IPS DF 4.7 (cell line): ENCODE measurements at regions not wholly inside any gene's neighbourhood (a gene's known extent, or its start where the extent isn't known, plus 50 kb on each side); places are given as distances from the start of the nearest gene placed in this dataset.

Source experiments
- DNase-seq: peaks from one replicate; pipeline ENCODE4 v3.0.0-alpha.2; 2013; ENCODE audit warnings: low spot score; ENCODE audit errors: extremely low read depth

DNA sequence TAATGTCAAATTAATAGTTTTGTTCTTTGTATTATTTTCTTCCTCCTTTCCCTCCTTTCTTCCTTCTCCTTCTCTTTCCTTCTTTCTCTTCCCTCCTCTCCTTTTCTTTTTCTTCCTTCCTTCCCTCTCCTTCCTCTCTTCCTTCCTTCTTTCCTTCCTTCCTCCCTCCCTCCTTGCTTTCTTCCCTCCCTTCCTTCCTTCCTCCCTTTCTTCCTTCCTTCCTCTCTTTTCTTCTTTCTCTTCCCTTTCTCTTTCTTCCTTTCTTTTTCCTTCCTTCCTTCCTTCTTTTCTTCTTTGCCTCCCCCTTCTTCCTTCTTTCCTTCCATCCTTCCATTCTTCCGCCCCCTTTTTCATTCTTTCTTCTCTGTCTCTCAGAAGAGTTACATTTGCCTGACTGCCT, 518.2 kb upstream of the ID4 start:
- DNase-seq: no peak

- DNase-seq: no peak
These were observed 517.0 kb upstream of the ID4 start for GRCh38 chr6:19320111-19320581.

- no peak for DNase-seq
These were observed 514.3 kb upstream of the ID4 start for GRCh38 chr6:19322691-19323485.

DNA sequence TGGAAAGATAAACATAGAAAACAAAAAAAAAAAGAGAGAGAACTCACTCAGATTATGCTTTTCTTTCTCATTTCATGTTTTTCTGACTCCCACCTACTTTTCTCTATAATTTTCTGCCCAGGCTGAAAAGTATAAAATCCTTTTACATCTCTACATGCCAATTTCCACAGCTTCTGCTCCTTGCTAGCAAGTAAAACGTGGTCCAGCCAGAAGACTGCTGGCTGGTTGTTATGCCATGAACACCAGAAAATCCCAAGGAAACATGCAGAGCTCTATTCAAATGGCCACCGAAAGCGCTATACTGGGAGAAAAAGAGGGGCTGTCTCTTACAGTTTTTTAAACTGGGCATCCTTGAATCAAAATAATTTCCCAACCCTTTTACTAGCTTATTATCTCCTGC, 512.8 kb upstream of the ID4 start:
- DNase-seq: no peak

GRCh38 chr6:19325335-19325789, 511.8 kb upstream of the ID4 start:
- DNase-seq: no peak

DNA sequence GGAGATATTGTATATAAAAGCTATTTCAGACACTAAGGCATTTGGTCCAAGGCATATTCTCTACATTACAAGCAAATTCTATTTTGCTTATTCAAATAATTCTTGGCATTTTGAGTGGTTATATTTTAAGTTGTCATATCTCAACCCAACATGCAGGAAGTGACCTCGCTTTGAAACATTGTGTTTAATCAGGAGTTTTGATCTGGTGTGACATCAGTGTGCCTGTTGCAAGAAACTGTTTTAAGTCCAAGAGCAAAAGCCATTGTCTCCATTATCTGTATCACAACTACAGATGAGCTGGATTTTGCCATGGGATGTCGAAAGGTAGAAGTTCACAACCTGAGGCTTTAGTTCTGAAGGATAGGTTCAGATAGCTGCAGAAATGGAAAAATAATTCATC, 509.9 kb upstream of the ID4 start:
- DNase-seq: no peak

GRCh38 chr6:19327661-19328060, 509.5 kb upstream of the ID4 start:
- DNase-seq: no peak

DNA sequence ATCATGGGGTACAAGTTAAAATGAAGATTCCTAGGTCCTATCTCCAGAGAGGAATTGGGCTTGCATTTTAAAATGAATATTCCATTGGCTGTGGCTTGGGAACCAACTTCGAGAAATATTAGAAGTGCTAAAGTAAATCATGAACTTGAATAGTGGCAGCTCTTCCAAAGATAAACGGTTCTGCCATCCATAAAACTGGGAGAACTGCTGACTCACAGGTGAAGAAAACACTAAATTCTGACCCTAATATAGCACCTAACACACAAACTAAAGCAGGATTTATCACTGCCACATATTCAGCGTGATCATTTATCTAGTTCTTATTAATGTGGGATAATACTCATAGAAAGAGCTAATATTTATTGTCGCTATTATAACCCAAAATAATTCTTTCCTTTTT, 508.1 kb upstream of the ID4 start:
- no peak for DNase-seq

GRCh38 chr6:19331089-19331488, 506.1 kb upstream of the ID4 start:
- DNase-seq: no peak

GRCh38 chr6:19332806-19333460, 504.2 kb upstream of the ID4 start:
- DNase-seq: no peak

- DNase-seq: no peak
These were observed 503.2 kb upstream of the ID4 start for GRCh38 chr6:19333936-19334335.

- DNase-seq: no peak
These were observed 500.6 kb upstream of the ID4 start for GRCh38 chr6:19336579-19336978.

DNA sequence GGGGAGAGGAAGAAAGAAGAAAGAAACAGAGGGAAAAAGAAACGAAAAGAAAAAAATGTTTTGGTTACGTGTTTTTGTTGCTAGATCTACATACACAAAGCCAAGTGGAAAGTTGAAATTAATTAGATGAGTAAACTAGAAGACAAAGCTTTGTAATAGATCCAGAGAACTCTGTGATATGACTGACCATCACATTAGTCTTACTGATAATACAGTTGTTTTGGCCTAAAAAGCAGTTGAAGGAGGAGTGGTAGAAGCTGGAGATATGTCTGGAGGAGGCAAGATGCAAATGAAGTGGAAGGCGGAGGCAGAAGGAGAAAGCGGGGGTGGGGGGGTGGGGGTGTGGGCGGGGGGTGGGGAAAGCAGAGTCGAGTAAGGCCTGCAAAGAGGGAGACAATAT, 500.1 kb upstream of the ID4 start:
- DNase-seq: no peak

GRCh38 chr6:19342616-19343015, 494.6 kb upstream of the ID4 start:
- DNase-seq: no peak

- no peak for DNase-seq
These were observed 487.7 kb upstream of the ID4 start for GRCh38 chr6:19349429-19349828.

- no peak for DNase-seq
These were observed 483.0 kb upstream of the ID4 start for GRCh38 chr6:19354181-19354580.

DNA sequence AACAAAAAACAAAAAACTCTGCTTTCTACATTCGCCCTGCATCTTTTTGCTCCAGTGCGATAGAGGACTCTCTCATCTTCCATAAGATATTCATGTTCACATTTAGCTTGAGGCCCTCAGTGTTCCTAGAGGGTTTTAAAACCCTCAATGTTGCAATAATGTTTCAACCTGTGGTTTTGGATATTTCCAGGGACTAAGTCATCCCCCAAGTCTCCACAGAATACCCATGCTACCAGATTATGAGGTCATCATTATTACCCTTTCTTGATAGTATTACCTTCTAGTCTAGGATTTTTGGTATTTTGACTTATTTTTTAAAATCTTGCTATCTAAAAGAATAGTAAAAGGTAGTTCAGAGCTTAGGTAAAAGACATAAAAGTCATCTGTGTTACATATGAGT, 480.5 kb upstream of the ID4 start:
- no peak for DNase-seq

DNA sequence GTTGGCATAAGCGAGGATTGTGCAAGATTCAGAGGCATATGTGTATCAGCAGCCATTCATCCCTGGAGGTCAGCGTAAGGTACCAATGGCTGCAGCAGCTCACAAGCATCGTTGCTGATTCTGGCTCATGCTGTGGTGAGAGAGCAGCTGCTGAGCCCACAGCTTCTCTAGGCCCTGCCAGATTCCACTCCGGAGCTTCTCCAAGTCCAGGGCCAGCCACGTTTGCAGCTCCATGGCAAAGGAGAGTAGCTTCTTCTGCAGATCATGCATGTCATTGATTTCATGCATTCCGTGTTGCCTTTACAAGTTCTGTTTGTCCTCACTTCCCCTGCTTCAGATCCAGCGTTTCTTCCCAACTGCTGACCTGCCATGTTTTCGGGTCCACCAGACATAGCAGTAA, 474.8 kb upstream of the ID4 start:
- no peak for DNase-seq

- DNase-seq: no peak
These were observed 468.7 kb upstream of the ID4 start for GRCh38 chr6:19368511-19368910.

- no peak for DNase-seq
These were observed 467.4 kb upstream of the ID4 start for GRCh38 chr6:19369785-19370184.

- no peak for DNase-seq
These were observed 466.3 kb upstream of the ID4 start for GRCh38 chr6:19370831-19371230.

GRCh38 chr6:19375613-19376012, 461.6 kb upstream of the ID4 start:
- DNase-seq: no peak

- no peak for DNase-seq
These were observed 459.4 kb upstream of the ID4 start for GRCh38 chr6:19377722-19378121.
